Erythroblast (primary cell): ENCODE measurements at regions not wholly inside any gene's neighbourhood (a gene's known extent, or its start where the extent isn't known, plus 50 kb on each side); places are given as distances from the start of the nearest gene placed in this dataset.
"Not testable (repeated sequence)": the region's sequence is repeated elsewhere in the genome, so short reads cannot be mapped to it uniquely, and the experiment has no call there.

ENCODE experiments used
- DNase-seq, 2 experiments: peaks; one replicate each; lab custom pipeline; 2025; lab: John Stamatoyannopoulos, UW
- GATA1 ChIP-seq: IDR thresholded peaks from 2 replicates; pipeline ENCODE4 v1.6.1; 2011; ENCODE audit warnings: low read depth, mild to moderate bottlenecking, control low read depth, low read length, moderate library complexity
- POLR2A ChIP-seq: IDR thresholded peaks from 2 replicates; pipeline ENCODE4 v1.6.1; 2011; ENCODE audit warnings: mild to moderate bottlenecking, low read length

DNA sequence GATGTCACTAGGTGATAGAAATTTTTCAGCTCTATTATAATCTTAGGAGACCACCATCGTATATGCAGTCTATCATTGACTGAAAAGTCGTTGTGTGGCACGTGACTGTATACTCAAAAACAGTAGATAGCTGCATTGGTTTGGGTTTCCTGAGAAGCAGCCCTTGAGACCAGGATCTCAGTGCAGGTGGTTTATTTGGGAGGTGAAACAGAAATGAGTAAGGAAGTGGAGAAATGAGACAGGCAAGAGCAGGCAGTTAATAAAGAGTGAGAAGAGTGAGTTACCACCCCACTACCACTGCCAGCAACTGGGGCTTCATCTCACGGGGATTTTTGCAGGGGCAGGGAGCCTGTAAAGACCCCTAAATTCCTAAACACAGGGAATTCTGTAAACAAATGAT lies 221.0 kb downstream of the SHQ1 start:
- DNase-seq: no peak
- TF ChIP-seq GATA1 (no peak), POLR2A (no peak)

- TF ChIP-seq GATA1 (no peak), POLR2A (no peak)
- no peak for DNase-seq
Observed at GRCh38 chr3:72625602-72626337, 222.5 kb downstream of the SHQ1 start.

GRCh38 chr3:72624656-72625055 lies 223.6 kb downstream of the SHQ1 start:
- DNase-seq: no peak
- TF ChIP-seq GATA1 (no peak), POLR2A (no peak)

- DNase-seq: no peak
- TF ChIP-seq GATA1: no peak
Observed at GRCh38 chr3:72618739-72619138, 229.5 kb downstream of the SHQ1 start.

DNA sequence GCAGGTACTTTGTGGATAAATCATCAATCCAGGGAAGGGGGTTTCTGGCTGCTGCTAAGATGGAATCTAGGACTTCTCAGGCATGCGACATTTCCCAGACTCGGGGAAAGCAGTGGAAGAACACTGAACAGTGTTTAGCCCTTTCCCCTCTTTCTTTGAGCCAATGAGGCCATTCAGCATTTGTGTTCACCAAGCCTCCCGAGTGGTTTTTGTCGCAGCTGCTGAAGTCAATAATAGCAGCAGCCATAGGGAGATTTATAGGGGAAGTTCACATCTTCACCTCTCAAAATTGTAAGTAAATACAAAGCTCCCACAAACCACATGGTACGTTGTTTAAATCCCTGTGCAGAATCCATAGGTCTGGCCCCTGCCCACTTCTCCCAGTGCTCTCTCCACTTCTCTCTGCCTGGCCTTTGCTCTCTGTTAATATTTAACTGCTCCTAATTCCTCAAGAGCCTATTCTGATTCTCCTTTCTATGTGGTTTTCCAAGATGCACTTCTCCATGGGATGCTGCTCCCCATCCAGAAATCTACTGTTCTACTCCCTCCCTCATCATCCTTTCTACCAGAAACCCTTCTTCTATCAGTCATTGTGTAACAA lies 230.7 kb downstream of the SHQ1 start:
- no peak for DNase-seq
- TF ChIP-seq GATA1 (no peak), POLR2A (no peak)

DNA sequence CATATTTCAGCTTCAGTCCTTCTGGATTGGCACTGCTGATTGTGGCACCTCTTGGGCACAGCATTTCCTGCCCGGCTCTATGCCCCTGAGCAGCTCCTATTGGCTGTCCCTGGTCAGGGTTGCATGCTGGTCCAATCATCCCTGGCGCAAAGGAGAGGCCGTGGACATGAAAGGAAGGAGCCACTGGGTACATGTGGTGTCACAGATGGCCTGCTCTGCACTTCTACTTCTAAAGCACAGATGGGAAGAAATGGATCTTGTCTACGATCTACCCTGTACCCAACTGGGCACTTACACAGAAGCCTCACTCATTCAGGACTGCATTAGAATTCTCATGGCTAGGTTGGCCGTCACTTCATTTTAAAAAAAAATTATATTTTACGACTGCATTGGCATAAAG lies 232.5 kb downstream of the SHQ1 start:
- TF ChIP-seq GATA1 (no peak), POLR2A (no peak)
- no peak for DNase-seq

GRCh38 chr3:72615182-72615581 lies 233.1 kb downstream of the SHQ1 start:
- TF ChIP-seq GATA1 (no peak), POLR2A (no peak)
- DNase-seq: no peak

- DNase-seq: no peak
- TF ChIP-seq GATA1: no peak
Observed at GRCh38 chr3:72614394-72615074, 233.7 kb downstream of the SHQ1 start.

GRCh38 chr3:72613871-72614270 lies 234.4 kb downstream of the SHQ1 start:
- no peak for DNase-seq

GRCh38 chr3:72609114-72609513 lies 239.1 kb downstream of the SHQ1 start:
- not testable (repeated sequence) for DNase-seq

More at GRCh38 chr3:72613871-72614270, 234.4 kb downstream of the SHQ1 start:
- TF ChIP-seq GATA1: no peak
- no peak for TF ChIP-seq POLR2A

- TF ChIP-seq GATA1: no peak
- no peak for TF ChIP-seq POLR2A
Observed at GRCh38 chr3:72606005-72606800, 242.0 kb downstream of the SHQ1 start.

GRCh38 chr3:72604328-72604727 lies 243.9 kb downstream of the SHQ1 start:
- TF ChIP-seq POLR2A (no peak), GATA1 (no peak)
- no peak for DNase-seq

More at GRCh38 chr3:72606005-72606800, 242.0 kb downstream of the SHQ1 start:
- DNase-seq: no peak

- DNase-seq: no peak
- TF ChIP-seq POLR2A (no peak), GATA1 (no peak)
Observed at GRCh38 chr3:72601983-72602750, 246.1 kb downstream of the SHQ1 start.

DNA sequence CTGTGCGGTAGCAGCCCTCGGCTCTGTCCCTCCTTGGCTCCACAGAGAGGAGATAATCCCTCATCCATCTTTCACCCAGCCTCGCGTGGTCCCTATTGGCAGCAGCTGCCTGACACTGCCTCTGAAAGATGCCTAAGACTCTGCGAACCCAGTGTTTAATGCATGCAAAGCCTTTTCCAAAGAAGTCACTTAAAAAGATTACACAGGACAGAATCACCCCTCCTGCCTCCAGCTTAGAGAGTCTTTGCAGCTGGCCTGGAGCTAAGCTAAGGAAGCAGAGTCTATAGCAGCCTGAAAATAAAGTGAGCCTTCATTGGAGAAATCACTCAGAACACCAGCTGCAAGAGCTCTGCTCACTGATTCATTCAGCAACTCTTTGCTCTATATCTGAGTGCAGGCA lies 247.2 kb downstream of the SHQ1 start:
- DNase-seq: no peak
- TF ChIP-seq GATA1: no peak
- no peak for TF ChIP-seq POLR2A
